GM18498 (cell line): ENCODE measurements at regions not wholly inside any gene's neighbourhood (a gene's known extent, or its start where the extent isn't known, plus 50 kb on each side); places are given as distances from the start of the nearest gene placed in this dataset.

Experiments used
- ATAC-seq: cut with Tn5 transposase; IDR thresholded peaks from one replicate; pipeline ENCODE4 v1.9.1; 2021; ENCODE audit warnings: mild to moderate bottlenecking, moderate library complexity; ENCODE audit not compliant: unreplicated experiment

DNA sequence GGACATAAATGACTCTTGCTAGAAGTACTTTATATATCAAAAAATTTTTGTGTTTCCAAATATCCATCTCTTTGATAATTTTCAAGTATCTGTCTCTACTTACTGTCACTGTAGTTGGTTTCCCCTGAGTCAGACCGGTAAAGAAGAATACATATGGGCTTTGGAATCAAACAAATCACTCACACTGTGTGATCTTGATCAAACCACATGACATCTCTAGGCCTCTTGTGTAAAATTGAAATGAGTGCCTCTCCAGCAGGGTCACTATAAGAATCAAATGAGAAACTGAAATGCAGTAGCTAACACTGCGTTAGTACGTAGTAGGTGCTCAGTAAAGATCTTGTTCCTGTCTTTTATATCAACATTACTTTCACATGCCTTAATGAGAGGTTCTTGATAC lies 314.6 kb upstream of the STT3B start:
- no peak for ATAC-seq

DNA sequence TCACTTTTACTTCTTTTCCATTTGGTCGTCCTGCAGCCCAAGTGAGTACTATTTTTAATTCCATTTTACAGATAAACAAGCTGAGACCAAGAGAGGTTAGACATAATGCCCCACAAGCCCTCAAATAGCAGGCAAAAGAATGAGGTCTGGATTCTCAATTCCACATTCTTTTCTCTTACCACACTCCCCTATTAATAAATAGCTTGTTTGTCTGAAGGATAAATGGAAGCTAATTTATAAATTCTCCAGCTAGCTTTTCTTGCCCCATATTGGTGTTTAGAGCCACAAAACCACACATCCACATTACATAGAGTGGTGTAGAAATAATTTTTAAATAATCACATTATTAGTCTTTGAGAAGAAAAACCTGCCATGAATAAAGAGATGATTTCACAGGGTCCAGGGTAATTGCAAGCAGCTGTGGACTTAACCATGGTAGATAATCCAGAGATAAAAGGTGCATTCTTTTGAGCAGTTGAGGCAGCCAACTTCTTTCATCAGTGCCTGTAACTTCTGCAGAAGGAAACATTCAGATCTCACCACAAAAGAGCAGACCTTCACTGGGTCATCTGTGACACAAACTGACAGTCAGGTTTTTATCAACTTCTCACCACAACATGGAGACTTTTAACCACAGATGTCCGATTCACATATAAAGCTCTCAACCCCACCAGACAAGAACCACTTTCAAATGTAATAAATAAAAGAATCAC lies 313.4 kb upstream of the STT3B start:
- ATAC-seq, result peak; percentile 75

DNA sequence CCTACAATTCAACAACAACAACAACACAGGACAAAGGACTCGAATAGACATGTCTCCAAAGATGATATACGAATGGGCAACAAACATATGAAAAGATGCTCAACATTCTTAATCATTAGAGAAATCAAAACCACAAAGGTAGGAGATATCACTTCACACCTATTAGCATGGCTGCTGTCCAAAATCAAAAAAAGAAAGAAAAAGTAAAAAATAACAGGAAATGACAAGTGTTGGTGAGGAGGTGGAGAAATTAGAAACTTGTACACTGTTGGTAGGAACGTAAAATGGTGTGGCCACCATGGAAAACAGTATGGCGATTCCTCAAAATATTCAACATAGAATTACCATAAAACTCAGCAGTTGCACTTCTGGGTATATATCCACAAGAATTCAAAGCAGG lies 312.3 kb upstream of the STT3B start:
- ATAC-seq, result no peak

DNA sequence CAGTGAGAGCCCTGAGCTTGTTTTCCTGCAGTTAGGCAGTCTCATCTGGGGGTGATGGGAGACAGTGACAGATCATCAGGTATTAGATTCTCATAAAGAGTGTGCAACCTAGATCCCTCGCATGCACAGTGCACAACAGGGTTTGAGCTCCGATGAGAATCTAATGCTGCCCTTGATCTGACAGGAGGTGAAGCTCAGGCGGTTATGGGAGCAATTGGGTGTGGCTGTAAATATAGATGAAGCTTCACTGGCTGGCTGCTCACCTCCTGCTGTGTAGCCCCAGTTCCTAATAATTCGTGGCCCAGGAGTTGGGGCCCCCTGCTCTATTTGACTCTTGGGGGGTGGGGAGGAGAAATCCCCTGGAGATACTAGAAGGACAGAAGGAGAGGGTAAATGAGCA lies 309.4 kb upstream of the STT3B start:
- ATAC-seq, result no peak

DNA sequence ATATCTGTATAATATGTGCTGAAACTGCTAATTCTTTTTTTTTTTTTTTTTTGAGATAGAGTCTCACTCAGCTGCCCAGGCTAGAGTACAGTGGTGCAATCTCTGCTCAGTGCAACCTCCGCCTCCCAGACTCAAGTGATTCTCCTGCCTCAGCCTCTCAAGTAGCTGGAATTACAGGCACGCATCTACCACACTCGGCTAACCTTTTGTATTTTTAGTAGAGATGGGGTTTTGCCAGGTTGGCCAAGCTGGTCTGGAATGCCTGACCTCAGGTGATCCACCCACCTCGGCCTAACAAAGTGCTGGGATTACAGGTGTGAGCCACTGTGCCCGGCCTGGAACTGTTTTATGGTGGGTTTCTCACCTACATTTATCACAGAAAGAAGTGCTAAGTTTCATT lies 307.8 kb upstream of the STT3B start:
- no peak for ATAC-seq

DNA sequence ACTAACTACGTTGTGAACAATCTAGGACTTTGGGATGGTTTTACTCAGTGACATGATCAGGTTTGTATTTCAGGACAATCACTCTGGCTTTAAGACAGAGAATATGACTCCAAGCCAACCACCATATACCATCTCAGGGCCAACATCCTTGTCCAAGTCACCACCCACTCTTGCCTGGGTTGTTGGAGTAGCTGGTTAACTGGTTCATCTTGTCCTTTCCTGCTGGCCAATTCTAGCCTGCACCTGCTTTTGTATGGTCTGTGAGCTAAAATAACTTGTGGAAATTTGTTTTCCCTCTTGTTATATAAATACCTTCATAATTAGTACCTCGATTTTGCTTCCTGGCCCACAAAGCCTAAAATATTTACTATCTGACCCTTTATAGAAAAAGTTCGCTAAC lies 306.8 kb upstream of the STT3B start:
- ATAC-seq, result no peak

DNA sequence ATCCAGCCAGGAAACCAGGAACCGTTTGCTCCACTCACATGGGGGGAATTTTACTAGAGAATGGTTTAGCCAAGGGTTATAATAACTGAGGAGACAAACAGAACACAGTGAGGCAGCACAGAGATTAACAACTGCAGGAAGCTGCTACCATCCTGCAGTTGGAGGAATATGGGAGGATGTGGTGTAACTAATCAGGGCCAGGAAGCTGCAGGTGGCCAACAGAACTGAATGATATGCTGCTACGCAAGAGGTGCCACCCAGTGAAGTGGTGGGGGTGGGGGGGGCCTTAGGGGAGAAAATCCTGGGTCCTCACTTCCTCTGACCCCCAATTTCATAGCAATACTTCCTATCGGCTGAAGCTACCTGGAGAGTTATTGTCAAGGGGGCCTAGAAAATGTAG lies 306.4 kb upstream of the STT3B start:
- no peak for ATAC-seq

DNA sequence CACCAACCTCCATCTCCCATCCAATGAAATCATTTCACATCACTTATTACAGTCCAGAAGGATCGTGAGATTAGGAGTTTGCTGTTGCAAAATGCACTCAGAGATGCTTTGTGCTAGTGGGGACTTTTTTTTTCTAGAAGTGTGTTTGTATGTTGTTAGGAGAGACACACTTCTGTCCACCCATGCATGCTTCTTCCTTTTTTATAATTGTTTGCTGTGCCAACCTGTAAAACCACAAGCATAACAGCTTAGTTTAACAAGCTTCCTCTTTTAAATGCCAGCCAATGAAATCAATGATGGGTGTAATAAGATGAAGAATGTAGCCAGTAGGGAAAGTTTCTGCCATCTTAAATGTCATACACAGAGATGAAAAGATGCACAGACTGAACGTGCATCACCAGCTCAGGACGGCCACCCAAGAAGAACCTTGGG lies 305.6 kb upstream of the STT3B start:
- ATAC-seq, result peak; percentile 52

DNA sequence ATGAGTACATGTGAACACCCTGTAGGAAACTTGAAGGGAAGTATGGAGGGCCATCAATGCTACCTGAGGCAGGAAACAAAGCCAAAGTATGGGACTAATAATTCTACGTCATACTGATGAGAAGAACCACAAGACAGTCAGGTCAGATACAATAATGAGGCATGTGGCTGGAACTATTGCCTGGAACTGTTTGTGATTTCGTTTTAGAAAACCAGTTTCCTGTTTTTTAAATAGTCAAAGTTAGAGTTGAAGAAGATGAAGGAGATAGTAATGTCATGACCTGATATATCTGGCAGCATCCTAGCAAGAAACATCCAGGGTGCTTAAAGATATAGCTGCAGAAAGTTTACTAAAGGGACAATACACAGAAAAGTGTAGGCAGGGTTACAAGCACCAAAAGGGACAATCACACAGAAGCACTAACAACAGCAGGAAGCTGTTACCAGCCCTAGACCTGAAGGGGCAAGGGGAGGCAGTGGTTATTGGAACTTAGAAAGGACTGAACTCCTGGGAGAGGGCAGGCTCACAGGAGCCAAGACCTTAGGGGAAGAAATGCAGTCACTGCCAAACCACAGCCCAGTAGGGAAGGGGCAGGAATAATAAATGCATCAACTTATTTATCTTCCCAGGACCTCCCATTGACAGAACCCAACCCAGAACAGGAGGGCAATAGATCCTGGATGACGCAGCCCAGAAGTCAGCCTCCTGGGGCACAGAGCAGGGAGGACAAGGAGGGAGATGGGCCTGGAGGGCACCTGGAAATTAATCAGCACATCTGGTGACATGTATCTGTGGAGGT lies 302.1 kb upstream of the STT3B start:
- no peak for ATAC-seq

DNA sequence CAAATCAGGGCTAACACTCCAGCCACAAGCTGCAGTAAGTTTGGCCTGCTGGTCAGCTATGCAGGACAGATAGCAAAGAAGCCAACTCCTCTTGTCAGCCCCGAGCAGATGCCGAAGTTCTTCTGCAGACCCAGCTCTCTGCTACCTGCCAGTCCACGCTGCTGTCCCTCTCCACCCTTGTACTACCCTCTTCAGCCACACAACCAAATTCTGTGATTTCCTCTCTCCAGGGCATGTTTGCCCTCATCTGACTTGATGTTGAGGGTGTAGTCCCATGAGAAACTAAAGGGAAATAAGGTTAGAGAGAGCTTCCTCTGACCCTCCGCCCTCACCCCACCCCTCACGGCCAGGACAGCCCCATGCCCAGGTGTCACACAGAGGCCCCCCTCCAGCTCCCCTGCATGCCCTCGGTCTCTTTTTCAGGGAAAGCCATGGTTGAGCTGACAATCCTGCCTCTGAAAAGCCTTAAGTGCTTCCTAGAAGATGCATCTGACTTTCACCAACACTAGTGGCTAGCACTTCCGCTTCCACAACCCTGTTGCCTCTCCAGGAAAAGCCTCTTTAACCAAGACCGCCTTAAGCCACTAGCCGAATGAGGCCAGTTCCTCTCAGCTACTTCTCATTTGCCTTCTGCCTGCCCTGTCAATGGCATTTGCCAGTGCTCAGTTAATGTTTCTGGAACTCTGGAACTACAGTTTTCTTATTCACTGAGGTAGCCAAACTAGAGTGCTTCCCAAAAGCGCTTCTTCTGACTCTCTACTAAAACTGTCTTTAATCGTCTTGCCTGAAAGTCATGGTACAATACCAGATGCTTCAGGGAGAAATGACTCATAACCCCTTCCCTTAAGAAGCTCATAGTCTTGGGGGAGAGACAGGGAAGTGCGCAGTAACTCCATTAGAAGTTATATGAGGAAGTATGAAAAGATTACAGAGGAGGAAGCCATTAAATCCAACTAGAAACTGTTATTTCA lies 300.4 kb upstream of the STT3B start:
- peak; percentile 40 for ATAC-seq

DNA sequence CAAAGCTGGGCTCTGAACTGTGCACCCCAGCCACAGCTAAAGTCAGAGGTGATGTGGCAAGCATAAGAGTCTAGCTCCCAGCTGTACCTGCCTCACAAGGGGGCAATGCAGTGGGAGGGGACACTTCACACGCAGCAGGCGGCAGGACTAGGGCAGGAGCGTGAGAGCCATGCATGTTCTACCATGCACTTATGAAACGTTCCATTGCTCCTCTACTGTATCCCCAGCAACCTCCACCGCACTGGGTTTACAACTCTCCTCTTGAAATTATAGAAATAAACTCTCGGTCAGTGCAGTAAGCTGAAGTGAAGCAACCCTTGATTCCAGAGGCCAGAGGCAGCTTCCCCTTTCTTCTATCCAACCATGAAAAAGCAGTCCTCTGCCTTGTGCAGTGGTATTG lies 298.6 kb upstream of the STT3B start:
- no peak for ATAC-seq

DNA sequence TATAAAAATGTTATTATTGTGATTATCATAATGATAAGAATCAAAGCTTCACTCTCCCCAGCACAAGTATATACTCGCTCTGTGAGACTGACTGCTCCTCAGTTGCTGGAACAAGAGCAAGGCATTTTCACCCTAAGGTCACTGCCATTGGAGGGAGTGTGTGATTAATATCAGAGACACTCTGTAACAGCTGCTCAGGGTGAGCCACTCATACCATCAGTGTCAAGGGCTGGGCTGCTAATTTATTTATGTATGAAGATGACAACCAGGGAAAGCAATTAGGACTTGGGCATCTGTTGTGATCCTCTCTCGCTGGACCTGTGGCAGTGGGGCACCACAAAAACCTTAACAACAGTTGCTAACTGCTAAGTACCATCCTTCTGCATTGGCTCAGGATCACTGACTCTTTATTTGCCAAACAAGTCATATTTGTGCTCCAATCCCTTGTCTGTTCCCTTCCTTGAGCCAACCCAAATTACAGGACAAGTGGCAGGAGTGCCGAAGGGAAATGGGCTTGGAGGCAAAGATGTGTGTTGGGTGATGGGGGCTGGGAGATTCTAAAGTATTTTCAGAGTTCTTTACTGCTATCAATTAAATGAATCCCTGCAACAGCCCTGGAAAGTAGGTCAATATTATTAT lies 297.5 kb upstream of the STT3B start:
- no peak for ATAC-seq

DNA sequence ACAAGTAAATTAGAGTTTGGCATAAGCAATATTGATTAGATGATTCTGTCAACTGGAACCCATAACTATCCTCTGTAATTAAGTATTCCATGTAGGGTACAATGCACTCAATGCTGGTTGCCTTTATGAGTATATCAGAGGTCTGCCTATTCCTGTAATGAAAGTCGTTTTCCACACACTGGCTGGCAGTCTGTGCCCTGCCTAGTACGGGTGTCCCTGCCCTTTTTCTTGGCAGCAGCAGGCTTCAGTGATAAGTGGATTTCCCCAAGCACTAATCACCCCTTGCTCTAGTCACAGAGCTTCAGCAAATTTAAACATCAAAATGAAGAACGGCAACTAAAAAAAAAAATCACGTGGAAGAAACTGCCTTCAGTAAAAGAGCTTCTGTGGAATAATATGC lies 294.8 kb upstream of the STT3B start:
- ATAC-seq, result no peak

DNA sequence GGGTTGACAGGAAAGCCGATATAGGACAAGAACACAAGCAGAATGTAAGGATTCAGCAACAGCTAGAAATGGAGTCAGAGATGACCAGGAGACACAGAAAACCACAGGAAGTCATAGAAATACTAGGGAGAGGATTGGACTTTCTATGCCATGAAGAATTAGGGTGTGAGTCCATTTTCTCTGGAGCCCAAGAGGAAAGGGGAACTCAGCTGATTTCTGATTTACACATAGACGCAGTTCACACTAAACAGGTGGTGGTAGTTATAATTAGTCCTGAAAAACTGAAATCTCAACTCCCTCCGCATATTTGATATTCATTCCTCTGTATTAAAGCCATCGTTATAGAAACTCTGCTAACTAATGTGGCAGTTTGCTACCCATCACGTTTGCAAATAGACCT lies 292.7 kb upstream of the STT3B start:
- ATAC-seq, result no peak

DNA sequence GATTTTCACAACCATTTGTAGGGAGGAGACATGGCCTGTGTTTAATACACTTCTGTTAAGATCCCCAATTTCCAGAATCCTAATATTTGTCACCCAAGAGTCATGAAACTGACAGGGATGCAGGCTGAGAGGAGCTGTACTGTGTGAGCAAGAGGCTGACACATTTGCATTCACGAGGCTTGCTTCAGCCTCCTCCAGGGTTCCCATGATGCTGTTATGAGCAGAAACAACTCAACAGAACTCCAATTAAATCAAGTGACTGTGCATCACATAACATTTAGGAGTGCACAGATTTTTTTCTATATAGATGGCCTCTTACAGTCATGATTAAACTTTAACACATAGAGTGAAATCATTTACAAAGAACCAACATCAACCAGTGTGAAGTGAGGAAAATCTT lies 292.3 kb upstream of the STT3B start:
- no peak for ATAC-seq

DNA sequence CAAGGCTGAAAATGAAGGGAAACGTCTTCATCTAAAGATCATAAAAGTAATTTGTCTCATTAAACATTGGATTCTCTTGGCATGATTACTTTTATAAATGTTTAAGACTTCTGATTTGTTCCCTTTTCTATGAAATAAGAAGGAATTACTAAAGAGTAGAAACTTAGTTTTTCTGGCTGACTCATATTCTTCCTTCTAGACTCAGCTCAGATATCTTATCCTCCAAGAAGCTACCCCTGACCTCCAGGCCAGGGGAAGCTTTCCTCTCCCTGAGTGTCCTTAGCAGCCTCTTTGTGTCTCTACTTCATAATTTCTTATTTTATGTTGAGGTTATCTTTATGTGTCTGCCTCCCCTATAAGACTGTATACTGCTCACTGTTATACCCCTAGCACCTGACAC lies 291.9 kb upstream of the STT3B start:
- ATAC-seq, result no peak

DNA sequence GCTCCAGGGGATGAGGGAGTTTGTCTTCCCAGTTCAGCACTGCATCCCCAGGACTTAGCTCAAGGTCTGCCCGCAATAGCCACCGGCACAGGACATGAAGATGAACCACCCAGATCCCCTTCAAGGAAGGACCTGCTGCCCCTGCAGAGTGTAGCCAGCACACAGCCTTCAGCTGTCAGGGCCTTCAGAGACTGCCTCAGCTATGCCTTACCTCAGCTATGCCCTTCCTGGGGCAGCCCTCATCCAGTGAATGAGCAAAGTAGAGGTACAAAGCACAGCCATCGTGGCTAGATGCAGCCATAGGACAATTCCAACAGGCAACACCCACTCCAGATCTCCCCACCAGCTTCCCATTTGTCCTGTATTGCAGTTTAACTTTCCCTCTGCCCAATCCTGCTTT lies 291.2 kb upstream of the STT3B start:
- no peak for ATAC-seq

DNA sequence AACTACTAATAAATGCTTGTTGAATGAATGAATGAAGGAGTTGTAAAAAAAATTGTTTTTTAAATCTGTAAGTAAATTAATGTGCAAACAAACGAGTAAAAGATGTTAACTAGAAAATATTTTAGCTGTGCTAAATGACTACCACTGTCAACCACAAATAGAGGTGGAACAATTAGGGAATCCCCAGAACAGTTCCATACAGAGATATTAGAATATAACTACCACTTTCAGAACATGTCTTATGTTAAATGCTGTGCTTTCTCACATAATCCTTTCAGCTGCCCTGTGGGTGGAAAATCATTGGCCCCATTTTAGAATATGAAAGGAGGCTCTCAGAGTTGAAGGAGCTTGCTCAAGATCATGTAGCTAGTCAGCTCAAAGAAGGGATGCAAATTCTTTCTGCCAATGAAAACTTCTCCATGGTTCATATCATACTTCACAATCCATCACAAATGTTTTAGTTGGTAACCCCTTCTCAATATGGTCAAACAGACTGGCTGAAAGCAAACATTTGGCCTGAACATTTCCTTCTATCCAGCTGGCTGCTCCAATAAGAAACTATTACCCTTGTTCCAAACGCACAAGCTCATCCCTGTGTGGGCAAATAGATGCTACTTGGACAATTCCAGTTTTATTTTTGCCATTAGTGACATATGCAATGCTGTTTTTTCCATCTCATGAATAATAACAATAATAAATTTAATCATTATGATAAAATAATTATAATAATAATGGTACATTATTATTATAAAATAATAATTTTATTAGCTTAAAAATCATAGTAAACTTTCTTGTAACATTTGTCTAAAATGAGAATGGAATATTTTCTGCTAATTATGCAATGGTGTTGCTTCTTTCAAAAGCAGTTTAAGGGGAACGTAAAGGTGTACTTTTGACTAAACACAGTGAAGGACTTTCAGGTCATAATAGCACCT lies 290.4 kb upstream of the STT3B start:
- peak; percentile 39 for ATAC-seq

DNA sequence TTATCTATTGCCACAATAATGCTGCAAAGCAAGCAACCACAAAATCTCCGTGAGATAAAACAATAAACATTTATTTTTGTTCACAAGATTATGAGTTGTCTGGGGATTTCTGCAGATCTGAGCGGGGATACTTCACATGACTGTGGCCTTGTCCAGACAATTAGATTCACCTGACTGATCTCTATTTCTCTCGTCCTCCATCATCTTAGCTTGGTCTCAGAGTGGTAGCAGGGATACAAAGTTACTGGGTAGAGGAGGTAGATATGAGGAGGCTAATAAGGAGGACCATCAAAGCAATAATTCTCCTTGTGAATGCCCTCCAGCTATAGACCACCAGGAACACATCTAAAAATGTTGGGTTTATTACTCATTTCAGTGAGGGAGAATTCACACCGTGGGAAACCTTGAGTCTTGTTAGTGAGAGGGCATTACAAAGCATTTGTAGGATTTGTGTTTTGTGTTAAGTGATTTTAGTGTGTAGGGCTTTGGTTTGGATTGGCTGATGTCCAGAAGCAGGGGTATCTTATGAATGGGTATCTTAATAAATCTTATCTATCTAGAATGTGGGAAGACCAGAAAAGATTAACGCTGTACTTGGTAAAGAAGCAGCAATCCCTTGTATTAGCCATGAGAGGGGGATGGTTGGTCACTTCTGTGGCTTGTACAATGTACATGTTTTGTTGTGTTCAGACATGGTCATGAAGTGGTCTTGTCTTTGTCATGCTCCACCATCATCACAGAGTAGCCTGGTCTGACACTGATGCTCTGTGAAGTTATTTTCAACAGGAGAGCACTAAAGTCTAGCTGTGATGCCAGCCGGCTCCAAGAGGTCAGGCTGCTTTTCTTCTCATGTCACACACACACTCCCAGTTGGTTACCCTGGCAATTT lies 287.6 kb upstream of the STT3B start:
- ATAC-seq, result no peak
